RWPE2 (cell line): ENCODE measurements at regions not wholly inside any gene's neighbourhood (a gene's known extent, or its start where the extent isn't known, plus 50 kb on each side); places are given as distances from the start of the nearest gene placed in this dataset.

Source experiments
- ATAC-seq: fragments of 200-7000 bp; cut with Tn5 transposase; 3 replicates; pipeline ENCODE4 v1.9.1; 2021; ENCODE audit warnings: low read depth
- DNase-seq: peaks from one replicate; pipeline ENCODE4 v3.0.0-alpha.2; 2020; ENCODE audit warnings: low spot score
- H3K27ac ChIP-seq: fragments of 450-650 bp; 2 replicates; pipeline ENCODE4 v1.5.1; 2017; ENCODE audit warnings: mild to moderate bottlenecking; ENCODE audit not compliant: poor library complexity, severe bottlenecking
- H3K27me3 ChIP-seq: fragments of 250-450 bp; sonication (Bioruptor Pico); 2 replicates; pipeline ENCODE4 v1.5.1; 2021; ENCODE audit warnings: mild to moderate bottlenecking, moderate library complexity; ENCODE audit not compliant: insufficient read depth, poor library complexity, severe bottlenecking
- H3K36me3 ChIP-seq: fragments of 250-450 bp; sonication (Bioruptor Pico); 2 replicates; pipeline ENCODE4 v1.5.1; 2020; ENCODE audit warnings: low read depth, mild to moderate bottlenecking, moderate library complexity
- H3K4me1 ChIP-seq: fragments of 250-450 bp; sonication (Bioruptor Pico); 2 replicates; pipeline ENCODE4 v1.5.1; 2021; ENCODE audit warnings: mild to moderate bottlenecking, moderate library complexity; ENCODE audit not compliant: insufficient read depth, poor library complexity, severe bottlenecking
- H3K4me3 ChIP-seq: fragments of 250-450 bp; sonication (Bioruptor Pico); 2 replicates; pipeline ENCODE4 v1.5.1; 2021; ENCODE audit warnings: mild to moderate bottlenecking, moderate library complexity; ENCODE audit not compliant: severe bottlenecking
- H3K9me3 ChIP-seq: fragments of 250-450 bp; sonication (Bioruptor Pico); 2 replicates; pipeline ENCODE4 v1.5.1; 2021; ENCODE audit warnings: mild to moderate bottlenecking, moderate library complexity; ENCODE audit not compliant: severe bottlenecking
- CTCF ChIP-seq: fragments of 450-650 bp; IDR thresholded peaks from one replicate; pipeline ENCODE4 v1.5.1; 2017; ENCODE audit warnings: mild to moderate bottlenecking, moderate library complexity; ENCODE audit not compliant: poor library complexity, severe bottlenecking

GRCh38 chr17:33521784-33522183 lies 228.7 kb upstream of the ASIC2 start:
- no peak overlapping the region for H3K4me3 ChIP-seq
- no peak overlapping the region for H3K27ac ChIP-seq
- peak; percentile 33 for TF ChIP-seq CTCF
- H3K27me3 ChIP-seq: no peaks in the 10 kb centered on the region
- H3K36me3 ChIP-seq: no peaks in the 10 kb centered on the region
- ATAC-seq (peak; percentile 51; the same call in 2 of the 3 replicates), DNase-seq (no peak)
- no peaks in the 10 kb centered on the region for H3K9me3 ChIP-seq
- no peaks in the 10 kb centered on the region for H3K4me1 ChIP-seq

- Histone ChIP-seq H3K27ac (no peak overlapping the region), H3K9me3 (no peaks in the 10 kb centered on the region), H3K27me3 (no peaks in the 10 kb centered on the region), H3K4me3 (no peak overlapping the region), H3K36me3 (no peaks in the 10 kb centered on the region), H3K4me1 (no peaks in the 10 kb centered on the region)
- ATAC-seq (no peak), DNase-seq (no peak)
- TF ChIP-seq CTCF: no peak
Observed at GRCh38 chr17:33522623-33523022, 229.5 kb upstream of the ASIC2 start.

- Histone ChIP-seq H3K36me3 (no peaks in the 10 kb centered on the region), H3K4me1 (no peaks in the 10 kb centered on the region), H3K27me3 (no peaks in the 10 kb centered on the region), H3K27ac (no peak overlapping the region), H3K9me3 (no peaks in the 10 kb centered on the region), H3K4me3 (no peak overlapping the region)
- peak; percentile 61 for ATAC-seq
- TF ChIP-seq CTCF: no peak
- DNase-seq: no peak
Observed at GRCh38 chr17:33523577-33523981, 230.5 kb upstream of the ASIC2 start.

- Histone ChIP-seq H3K4me3 (no peak overlapping the region), H3K9me3 (no peaks in the 10 kb centered on the region), H3K27me3 (no peaks in the 10 kb centered on the region), H3K4me1 (no peaks in the 10 kb centered on the region), H3K36me3 (no peaks in the 10 kb centered on the region), H3K27ac (no peak overlapping the region)
- no peak for TF ChIP-seq CTCF
- ATAC-seq (no peak), DNase-seq (no peak)
Observed at GRCh38 chr17:33525186-33525585, 232.1 kb upstream of the ASIC2 start.

GRCh38 chr17:33526717-33527116 lies 233.6 kb upstream of the ASIC2 start:
- ATAC-seq (no peak), DNase-seq (no peak)
- Histone ChIP-seq H3K4me1 (no peaks in the 10 kb centered on the region), H3K9me3 (no peaks in the 10 kb centered on the region), H3K4me3 (no peak overlapping the region), H3K36me3 (no peaks in the 10 kb centered on the region), H3K27ac (no peak overlapping the region), H3K27me3 (no peaks in the 10 kb centered on the region)
- TF ChIP-seq CTCF: no peak
